Pancreas (tissue), 10 donors: ENCODE measurements at regions not wholly inside any gene's neighbourhood (a gene's known extent, or its start where the extent isn't known, plus 50 kb on each side); places are given as distances from the start of the nearest gene placed in this dataset.
A peak's percentile ranks its signal among the peaks of the same experiment; 100 is the strongest.

Experiments
- ATAC-seq, 4 donors: fragments of 200-7000 bp; cut with Tn5 transposase; one replicate each; pipeline versions ENCODE4 v1.8.0 to v1.9.1; 2020; ENCODE audit warnings: mild to moderate bottlenecking in 4 of 4, moderate library complexity in 4 of 4
- DNase-seq, 6 donors: peaks; one replicate each; pipeline ENCODE4 v3.0.0-alpha.2; 2020
- FAIRE-seq: peaks from 2 replicates; lab custom pipeline; 2012; peaks lifted over from hg19 to GRCh38; lab: Jason Lieb, UNC
- H3K27ac ChIP-seq, 4 donors: fragments of 200-600 bp; sonication (generic); 1 replicate in 3 of 4; 2 replicates in 1 of 4; pipeline versions ENCODE4 v1.5.0 to v1.8.0; 2020
- H3K27me3 ChIP-seq, 4 donors: fragments of 200-600 bp; one replicate each; pipeline ENCODE4 v1.8.0; 2021
- H3K36me3 ChIP-seq, 3 donors: fragments of 200-600 bp; sonication (generic) in 1 of 3; one replicate each; pipeline versions ENCODE4 v1.5.0 to v1.8.0; 2020 to 2021
- H3K4me1 ChIP-seq, 3 donors: fragments of 200-600 bp; one replicate each; pipeline ENCODE4 v1.8.0; 2021
- H3K4me3 ChIP-seq, 4 donors: fragments of 200-600 bp; sonication (generic) in 2 of 4; one replicate each; pipeline versions ENCODE4 v1.5.0 to v1.8.0; 2020 to 2021
- H3K9me3 ChIP-seq, 4 donors: fragments of 200-600 bp; one replicate each; pipeline ENCODE4 v1.8.0; 2021
- WGBS, 2 donors: extraction: QIAGEN DNeasy Blood & Tissue Kit; methylation state at CpG; one replicate each; pipeline ENCODE4 v1.1.7; 2013; 5-methylcytosine and 5-hydroxymethylcytosine counted together
- intact Hi-C, 3 donors: fragments of 100-400 bp; cut with DNase I; formaldehyde crosslinking; loops; one replicate each; pipeline versions ENCODE4 v1.11.1 to v1.14.2; 2022
- TF ChIP-seq, protein P1 (sequence below), 4 donors: fragments of 200-600 bp; sonication (generic) in 3 of 4; IDR thresholded peaks; one replicate each; pipeline versions ENCODE4 v1.5.0 to v1.8.0; 2021; ENCODE audit warnings: antibody characterized with exemption in 4 of 4
- donor health status: healthy with polysubstance abuse.
- donor health status: DM: no; HTN: no; CAD: no; lungs with moderate emphysema.
- donor health status: DM: no; HTN: no; CAD: no.
- donor health status: control.
- donor health status: control.
- donor health status: Bipolar disorder and iron deficiency.
- donor health status: DM: yes; HTN: yes; CAD: no.
- donor health status: DM: no; HTN: no; CAD: no.
- donor health status: DM: no; HTN: no; CAD: no.
- donor health status: DM: yes; HTN: yes; CAD: no.

DNA sequence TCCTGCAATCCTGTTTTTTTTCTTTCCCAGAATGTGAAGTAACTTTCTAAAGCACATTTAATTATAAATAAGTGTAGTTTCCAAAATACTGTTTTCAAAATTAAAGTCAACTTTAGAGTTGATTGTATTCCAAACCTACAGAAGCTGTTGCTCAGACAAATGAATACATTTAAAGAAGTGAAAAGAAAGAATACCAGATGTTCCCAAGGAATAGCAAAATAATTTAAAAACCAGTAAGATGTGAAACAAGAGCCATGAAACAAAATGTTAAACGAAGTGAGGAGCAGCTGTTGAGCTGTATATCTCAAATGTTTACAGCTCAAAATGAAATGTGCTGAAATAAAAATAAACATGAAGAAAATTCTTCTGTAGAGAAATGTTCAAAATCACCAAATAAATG is 627.4 kb upstream of the NDST4 start:
- TF ChIP-seq, protein P1, sequence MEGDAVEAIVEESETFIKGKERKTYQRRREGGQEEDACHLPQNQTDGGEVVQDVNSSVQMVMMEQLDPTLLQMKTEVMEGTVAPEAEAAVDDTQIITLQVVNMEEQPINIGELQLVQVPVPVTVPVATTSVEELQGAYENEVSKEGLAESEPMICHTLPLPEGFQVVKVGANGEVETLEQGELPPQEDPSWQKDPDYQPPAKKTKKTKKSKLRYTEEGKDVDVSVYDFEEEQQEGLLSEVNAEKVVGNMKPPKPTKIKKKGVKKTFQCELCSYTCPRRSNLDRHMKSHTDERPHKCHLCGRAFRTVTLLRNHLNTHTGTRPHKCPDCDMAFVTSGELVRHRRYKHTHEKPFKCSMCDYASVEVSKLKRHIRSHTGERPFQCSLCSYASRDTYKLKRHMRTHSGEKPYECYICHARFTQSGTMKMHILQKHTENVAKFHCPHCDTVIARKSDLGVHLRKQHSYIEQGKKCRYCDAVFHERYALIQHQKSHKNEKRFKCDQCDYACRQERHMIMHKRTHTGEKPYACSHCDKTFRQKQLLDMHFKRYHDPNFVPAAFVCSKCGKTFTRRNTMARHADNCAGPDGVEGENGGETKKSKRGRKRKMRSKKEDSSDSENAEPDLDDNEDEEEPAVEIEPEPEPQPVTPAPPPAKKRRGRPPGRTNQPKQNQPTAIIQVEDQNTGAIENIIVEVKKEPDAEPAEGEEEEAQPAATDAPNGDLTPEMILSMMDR (IDR thresholded peaks at IDR 0.05): no peak
- no peak overlapping the region for H3K4me3 ChIP-seq
- H3K36me3 ChIP-seq: no peaks in the 10 kb centered on the region
- ATAC-seq: no peak
- WGBS, 2 donors: 18 to 37% methylated on average over 1 of the region's 1 CpG
- intact Hi-C loops: no loop called here
- no peaks in the 10 kb centered on the region for H3K4me1 ChIP-seq
- FAIRE-seq: no peak
- DNase-seq: no peak
- H3K9me3 ChIP-seq: no peaks in the 10 kb centered on the region
- H3K27ac ChIP-seq: no peak overlapping the region
- H3K27me3 ChIP-seq: no peaks in the 10 kb centered on the region

- DNase-seq: no peak
- no peaks in the 10 kb centered on the region for H3K4me1 ChIP-seq
- intact Hi-C loops: no loop called here
- H3K27me3 ChIP-seq: no peaks in the 10 kb centered on the region
- ATAC-seq: no peak
- no peaks in the 10 kb centered on the region for H3K36me3 ChIP-seq
- H3K27ac ChIP-seq: no peak overlapping the region
- TF ChIP-seq, protein P1 (IDR thresholded peaks at IDR 0.05): no peak
- no peak for FAIRE-seq
- WGBS, 2 donors: 48 to 66% methylated on average over 5 of the region's 5 CpGs
- H3K4me3 ChIP-seq: no peak overlapping the region
- no peaks in the 10 kb centered on the region for H3K9me3 ChIP-seq
Measured at GRCh38 chr4:115729739-115730266, 616.4 kb upstream of the NDST4 start.

- Histone ChIP-seq H3K4me3 (no peak overlapping the region), H3K4me1 (no peaks in the 10 kb centered on the region), H3K27ac (no peak overlapping the region), H3K9me3 (no peaks in the 10 kb centered on the region), H3K27me3 (no peaks in the 10 kb centered on the region), H3K36me3 (no peaks in the 10 kb centered on the region)
- TF ChIP-seq, protein P1 (IDR thresholded peaks at IDR 0.05): no peak
- 84% methylated on average over 3 of the region's 3 CpGs for WGBS, 2 donors
- intact Hi-C loops: no loop called here
- ATAC-seq (no peak), DNase-seq (peak in 1 of 6 donors; percentile 5), FAIRE-seq (no peak)
Measured at GRCh38 chr4:115723621-115724020, 610.2 kb upstream of the NDST4 start.

GRCh38 chr4:115720611-115721010 is 607.2 kb upstream of the NDST4 start:
- Histone ChIP-seq H3K27me3 (no peaks in the 10 kb centered on the region), H3K4me1 (no peaks in the 10 kb centered on the region), H3K4me3 (no peak overlapping the region), H3K36me3 (no peaks in the 10 kb centered on the region), H3K27ac (no peak overlapping the region), H3K9me3 (no peaks in the 10 kb centered on the region)
- no peak for FAIRE-seq
- no peak for ATAC-seq
- TF ChIP-seq, protein P1 (IDR thresholded peaks at IDR 0.05): no peak
- DNase-seq: no peak
- intact Hi-C loops: no loop called here
- 27 to 36% methylated on average over 1 of the region's 1 CpG for WGBS, 2 donors

- no peaks in the 10 kb centered on the region for H3K27me3 ChIP-seq
- H3K4me3 ChIP-seq: no peak overlapping the region
- H3K9me3 ChIP-seq: no peaks in the 10 kb centered on the region
- ATAC-seq (no peak), FAIRE-seq (no peak), DNase-seq (peak in 1 of 6 donors; percentile 4)
- TF ChIP-seq, protein P1 (IDR thresholded peaks at IDR 0.05): no peak
- 17 to 25% methylated on average over 2 of the region's 2 CpGs for WGBS, 2 donors
- no peak overlapping the region for H3K27ac ChIP-seq
- H3K36me3 ChIP-seq: no peaks in the 10 kb centered on the region
- intact Hi-C loops: no loop called here
- no peaks in the 10 kb centered on the region for H3K4me1 ChIP-seq
Measured at GRCh38 chr4:115711575-115711974, 598.2 kb upstream of the NDST4 start.
